NOMO-1 treated with dmso at 0.1 percent for 144 hours (cell line): ENCODE measurements at regions not wholly inside any gene's neighbourhood (a gene's known extent, or its start where the extent isn't known, plus 50 kb on each side); places are given as distances from the start of the nearest gene placed in this dataset.

ENCODE experiments used
- DNase-seq: peaks from one replicate; lab custom pipeline; 2025; ENCODE audit not compliant: unreplicated experiment; lab: John Stamatoyannopoulos, UW

- DNase-seq: no peak
These were observed 229.3 kb downstream of the IDS start for GRCh38 chrX:149275836-149276235.

GRCh38 chrX:149274516-149275105 lies 230.5 kb downstream of the IDS start:
- DNase-seq: no peak

- no peak for DNase-seq
These were observed 232.2 kb downstream of the IDS start for GRCh38 chrX:149272690-149273463.

GRCh38 chrX:149267878-149268813 lies 237.0 kb downstream of the IDS start:
- DNase-seq: no peak

GRCh38 chrX:149262086-149262485 lies 243.0 kb downstream of the IDS start:
- no peak for DNase-seq

GRCh38 chrX:149259241-149259640 lies 245.9 kb downstream of the IDS start:
- DNase-seq: no peak

- DNase-seq: no peak
These were observed 249.2 kb downstream of the IDS start for GRCh38 chrX:149255860-149256259.

GRCh38 chrX:149248073-149248625 lies 257.0 kb downstream of the IDS start:
- DNase-seq: no peak

GRCh38 chrX:149230689-149231088 lies 274.4 kb downstream of the IDS start:
- no peak for DNase-seq

- DNase-seq: no peak
These were observed 281.3 kb downstream of the IDS start for GRCh38 chrX:149223854-149224253.

- DNase-seq: no peak
These were observed 283.1 kb downstream of the IDS start for GRCh38 chrX:149222040-149222439.

- DNase-seq: no peak
These were observed 283.9 kb downstream of the IDS start for GRCh38 chrX:149221230-149221629.

- DNase-seq: no peak
These were observed 291.8 kb downstream of the IDS start for GRCh38 chrX:149213264-149213663.

GRCh38 chrX:149208307-149208706 lies 296.8 kb downstream of the IDS start:
- no peak for DNase-seq

GRCh38 chrX:149207518-149207917 lies 297.6 kb downstream of the IDS start:
- DNase-seq: no peak

GRCh38 chrX:149205937-149206336 lies 299.2 kb downstream of the IDS start:
- DNase-seq: no peak

- DNase-seq: no peak
These were observed 300.0 kb downstream of the IDS start for GRCh38 chrX:149205081-149205480.

- no peak for DNase-seq
These were observed 305.4 kb downstream of the IDS start for GRCh38 chrX:149199734-149200133.

- DNase-seq: no peak
These were observed 305.9 kb downstream of the IDS start for GRCh38 chrX:149198980-149199732.

GRCh38 chrX:149185087-149185486 lies 320.0 kb downstream of the IDS start:
- no peak for DNase-seq
